Endodermal cell (in vitro differentiated cells): ENCODE measurements at regions not wholly inside any gene's neighbourhood (a gene's known extent, or its start where the extent isn't known, plus 50 kb on each side); places are given as distances from the start of the nearest gene placed in this dataset.

Experiments used
- DNase-seq: peaks from one replicate; pipeline ENCODE4 v3.0.0-alpha.2; 2017
- H3K27ac ChIP-seq: 2 replicates; pipeline ENCODE4 v1.5.1; 2013; ENCODE audit warnings: mild to moderate bottlenecking, low read depth, low read length, moderate library complexity
- H3K27me3 ChIP-seq: 2 replicates; pipeline ENCODE4 v1.6.1; 2013; ENCODE audit warnings: mild to moderate bottlenecking, low read length, moderate library complexity; ENCODE audit not compliant: insufficient read depth, control insufficient read depth, poor library complexity, severe bottlenecking
- H3K36me3 ChIP-seq: 2 replicates; pipeline ENCODE4 v1.7.0; 2013; ENCODE audit warnings: mild to moderate bottlenecking, low read length, moderate library complexity; ENCODE audit not compliant: control insufficient read depth, insufficient read depth
- H3K4me1 ChIP-seq: one replicate; pipeline ENCODE4 v1.7.0; 2013; ENCODE audit warnings: low read length; ENCODE audit not compliant: control insufficient read depth, insufficient read depth
- H3K4me3 ChIP-seq: 2 replicates; pipeline ENCODE4 v1.5.1; 2013; ENCODE audit warnings: mild to moderate bottlenecking, low read length, moderate library complexity
- H3K9ac ChIP-seq: 2 replicates; pipeline ENCODE4 v1.6.1; 2013; ENCODE audit warnings: mild to moderate bottlenecking, low read length, moderate library complexity; ENCODE audit not compliant: poor library complexity, severe bottlenecking; ENCODE audit errors: extremely low read depth
- H3K9me3 ChIP-seq: 2 replicates; pipeline ENCODE4 v1.6.1; 2013; ENCODE audit warnings: mild to moderate bottlenecking, low read length, moderate library complexity; ENCODE audit not compliant: control insufficient read depth
- H3K27ac Mint-ChIP-seq: 2 replicates; pipeline ENCODE4 v1.8.0; 2020; ENCODE audit warnings: mixed read lengths
- H3K27me3 Mint-ChIP-seq: 2 replicates; pipeline ENCODE4 v1.8.0; 2021; ENCODE audit warnings: mild to moderate bottlenecking, mixed read lengths; ENCODE audit not compliant: insufficient read depth
- H3K36me3 Mint-ChIP-seq: 2 replicates; pipeline ENCODE4 v1.8.0; 2020; ENCODE audit warnings: low read depth, mixed read lengths
- H3K4me1 Mint-ChIP-seq: 2 replicates; pipeline ENCODE4 v1.8.0; 2020; ENCODE audit warnings: mixed read lengths
- H3K4me3 Mint-ChIP-seq: 2 replicates; pipeline ENCODE4 v1.8.0; 2020; ENCODE audit warnings: mild to moderate bottlenecking, moderate library complexity, mixed read lengths
- H3K9me3 Mint-ChIP-seq: 2 replicates; pipeline ENCODE4 v1.8.0; 2020; ENCODE audit warnings: mild to moderate bottlenecking, mixed read lengths
- WGBS, 2 experiments: methylation state at CpG; one replicate each; pipeline versions ENCODE4 v1.1.5 to v1.1.7; 2013; ENCODE audit warnings: missing lambda C conversion rate in 2 of 2, mixed read lengths in 1 of 2; ENCODE audit not compliant: insufficient coverage in 1 of 2, insufficient read length in 1 of 2; 5-methylcytosine and 5-hydroxymethylcytosine counted together
- TF ChIP-seq, protein P1 (sequence below): fragments of 200-600 bp; sonication (generic); conservative IDR thresholded peaks from 2 replicates; pipeline ENCODE4 v1.5.0; 2021; ENCODE audit warnings: antibody characterized with exemption, mild to moderate bottlenecking

DNA sequence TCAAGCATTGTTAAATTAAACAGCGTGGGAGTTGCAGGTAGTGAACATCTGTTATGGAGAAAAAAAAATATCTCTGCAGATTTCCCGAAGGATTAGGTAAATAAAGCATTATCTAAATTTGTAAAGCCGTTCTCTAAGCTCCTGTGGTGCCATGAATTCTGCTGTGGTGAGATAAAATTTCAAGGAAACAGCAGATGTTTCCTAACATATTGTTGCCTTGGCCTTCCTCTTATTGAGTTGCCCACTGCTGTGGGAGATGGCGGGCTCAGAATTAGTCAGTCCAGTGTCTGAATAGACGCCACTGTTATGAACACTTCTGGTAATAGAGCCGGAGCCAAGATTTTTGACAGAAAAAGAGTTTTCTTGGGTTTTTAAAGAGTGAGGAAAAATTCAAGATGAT, 82.6 kb upstream of the ELMO1 start:
- H3K27me3 Mint-ChIP-seq: no peaks in the 10 kb centered on the region
- no peaks in the 10 kb centered on the region for H3K27me3 ChIP-seq
- 87 to 89% methylated on average over 5 to 6 of the region's 6 CpGs for WGBS, 2 experiments

DNA sequence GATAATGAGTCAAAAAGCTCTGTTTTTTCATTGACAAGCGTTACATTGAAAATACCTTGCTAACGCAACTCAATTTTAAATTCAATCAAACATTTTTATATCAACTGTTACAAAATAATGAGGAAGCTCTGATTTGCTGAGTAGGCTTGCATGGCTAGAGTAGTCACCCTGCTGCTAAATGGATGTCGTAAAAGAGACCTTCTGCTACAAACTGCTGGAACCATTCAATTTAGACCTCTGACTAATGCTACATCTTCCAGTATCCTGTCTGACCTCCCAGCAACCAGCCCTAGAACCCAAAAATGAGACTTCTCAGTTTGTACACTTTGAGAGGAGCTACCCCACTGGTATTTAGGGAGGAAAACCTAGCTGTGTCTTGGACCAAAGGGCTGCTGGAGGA, 84.0 kb upstream of the ELMO1 start:
- peaks cover 9% of the 10 kb centered on the region for H3K36me3 Mint-ChIP-seq
- Histone ChIP-seq H3K4me3 (no peak overlapping the region), H3K9ac (no peak overlapping the region), H3K27ac (no peak overlapping the region), H3K4me1 (no peaks in the 10 kb centered on the region), H3K27me3 (no peaks in the 10 kb centered on the region), H3K9me3 (no peaks in the 10 kb centered on the region), H3K36me3 (no peaks in the 10 kb centered on the region)
- H3K9me3 Mint-ChIP-seq: peaks cover 9% of the 10 kb centered on the region
- peaks cover 18% of the 10 kb centered on the region for H3K4me1 Mint-ChIP-seq
- 93 to 100% methylated on average over 3 of the region's 3 CpGs for WGBS, 2 experiments
- TF ChIP-seq, protein P1, sequence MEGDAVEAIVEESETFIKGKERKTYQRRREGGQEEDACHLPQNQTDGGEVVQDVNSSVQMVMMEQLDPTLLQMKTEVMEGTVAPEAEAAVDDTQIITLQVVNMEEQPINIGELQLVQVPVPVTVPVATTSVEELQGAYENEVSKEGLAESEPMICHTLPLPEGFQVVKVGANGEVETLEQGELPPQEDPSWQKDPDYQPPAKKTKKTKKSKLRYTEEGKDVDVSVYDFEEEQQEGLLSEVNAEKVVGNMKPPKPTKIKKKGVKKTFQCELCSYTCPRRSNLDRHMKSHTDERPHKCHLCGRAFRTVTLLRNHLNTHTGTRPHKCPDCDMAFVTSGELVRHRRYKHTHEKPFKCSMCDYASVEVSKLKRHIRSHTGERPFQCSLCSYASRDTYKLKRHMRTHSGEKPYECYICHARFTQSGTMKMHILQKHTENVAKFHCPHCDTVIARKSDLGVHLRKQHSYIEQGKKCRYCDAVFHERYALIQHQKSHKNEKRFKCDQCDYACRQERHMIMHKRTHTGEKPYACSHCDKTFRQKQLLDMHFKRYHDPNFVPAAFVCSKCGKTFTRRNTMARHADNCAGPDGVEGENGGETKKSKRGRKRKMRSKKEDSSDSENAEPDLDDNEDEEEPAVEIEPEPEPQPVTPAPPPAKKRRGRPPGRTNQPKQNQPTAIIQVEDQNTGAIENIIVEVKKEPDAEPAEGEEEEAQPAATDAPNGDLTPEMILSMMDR: no peak
- H3K27ac Mint-ChIP-seq: no peak overlapping the region
- no peak overlapping the region for H3K4me3 Mint-ChIP-seq
- H3K27me3 Mint-ChIP-seq: no peaks in the 10 kb centered on the region
- no peak for DNase-seq

More for the DNA sequence above, 82.6 kb upstream of the ELMO1 start:
- Histone ChIP-seq H3K4me3 (no peak overlapping the region), H3K36me3 (no peaks in the 10 kb centered on the region), H3K9me3 (no peaks in the 10 kb centered on the region), H3K27ac (no peak overlapping the region), H3K4me1 (no peaks in the 10 kb centered on the region), H3K9ac (no peak overlapping the region)
- TF ChIP-seq, protein P1: no peak
- H3K9me3 Mint-ChIP-seq: peaks cover 9% of the 10 kb centered on the region
- no peak for DNase-seq
- H3K4me3 Mint-ChIP-seq: no peak overlapping the region
- peaks cover 18% of the 10 kb centered on the region for H3K4me1 Mint-ChIP-seq
- no peak overlapping the region for H3K27ac Mint-ChIP-seq
- peaks cover 9% of the 10 kb centered on the region for H3K36me3 Mint-ChIP-seq

DNA sequence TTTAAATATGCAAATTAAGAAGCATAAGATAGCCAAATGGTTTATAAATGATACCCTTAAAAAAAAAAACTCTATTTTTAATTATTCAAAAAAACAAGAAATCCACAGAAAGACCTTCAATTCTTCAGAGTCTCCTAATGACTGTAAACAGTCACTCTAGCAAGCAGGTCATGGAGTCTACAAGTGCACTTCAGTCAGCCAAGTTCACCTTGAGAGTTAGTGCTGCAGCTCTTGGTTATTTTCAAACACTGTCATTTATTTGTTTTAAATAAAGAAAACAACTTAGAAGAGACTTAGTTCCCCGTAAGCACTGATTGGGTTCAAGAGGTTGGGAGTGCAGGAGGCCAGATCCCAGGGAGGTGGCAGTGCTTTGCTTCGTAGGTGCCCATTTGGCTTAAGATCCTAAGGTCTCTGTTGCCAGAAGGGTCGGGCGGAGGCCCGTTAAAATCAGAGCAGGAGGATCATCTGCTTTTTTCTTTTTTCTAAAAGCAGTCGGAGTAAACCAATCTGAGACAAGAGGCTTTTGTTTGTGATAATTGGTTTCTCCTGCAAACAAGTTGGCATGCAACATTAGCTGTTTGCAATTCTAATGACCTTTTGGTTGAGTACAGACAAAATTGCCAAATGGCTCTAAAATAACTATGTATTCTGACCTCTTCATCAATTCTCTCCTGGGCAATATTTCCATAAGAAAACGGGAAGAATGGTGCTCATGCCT, 86.4 kb upstream of the ELMO1 start:
- H3K27ac Mint-ChIP-seq: peak overlapping the region; percentile 45
- H3K9me3 Mint-ChIP-seq: peaks cover 9% of the 10 kb centered on the region
- no peak for DNase-seq
- peaks cover 9% of the 10 kb centered on the region for H3K36me3 Mint-ChIP-seq
- Histone ChIP-seq H3K27me3 (no peaks in the 10 kb centered on the region), H3K27ac (no peak overlapping the region), H3K4me3 (no peak overlapping the region), H3K4me1 (no peaks in the 10 kb centered on the region), H3K9ac (no peak overlapping the region), H3K9me3 (no peaks in the 10 kb centered on the region), H3K36me3 (no peaks in the 10 kb centered on the region)
- WGBS, 2 experiments: 75 to 78% methylated on average over 6 to 7 of the region's 7 CpGs
- peaks cover 18% of the 10 kb centered on the region for H3K4me1 Mint-ChIP-seq
- no peaks in the 10 kb centered on the region for H3K27me3 Mint-ChIP-seq
- TF ChIP-seq, protein P1: no peak
- H3K4me3 Mint-ChIP-seq: no peak overlapping the region
